NCI-H1105 (cell line): ENCODE measurements at regions not wholly inside any gene's neighbourhood (a gene's known extent, or its start where the extent isn't known, plus 50 kb on each side); places are given as distances from the start of the nearest gene placed in this dataset.

Experiments
- DNase-seq: peaks from one replicate; lab custom pipeline; 2025; lab: John Stamatoyannopoulos, UW

DNA sequence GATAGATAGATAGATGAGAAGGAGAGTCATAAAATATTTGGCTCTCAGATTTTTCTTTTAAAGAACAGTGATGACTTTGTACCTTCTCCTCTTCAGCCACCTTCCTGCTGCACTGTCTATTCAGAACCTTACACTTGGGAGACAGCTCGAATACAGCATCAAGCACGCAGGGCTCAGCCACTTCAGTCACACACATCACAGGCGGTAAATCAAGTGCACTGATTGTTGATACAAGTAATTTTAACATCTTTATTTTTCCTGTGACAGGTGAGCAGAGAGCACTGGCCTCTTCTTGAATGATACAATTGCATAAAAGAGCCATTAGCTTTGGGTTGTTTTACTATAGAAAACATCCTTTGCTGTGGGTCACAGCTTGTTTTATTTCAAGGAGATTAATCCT lies 1118.5 kb upstream of the EYS start:
- no peak for DNase-seq

DNA sequence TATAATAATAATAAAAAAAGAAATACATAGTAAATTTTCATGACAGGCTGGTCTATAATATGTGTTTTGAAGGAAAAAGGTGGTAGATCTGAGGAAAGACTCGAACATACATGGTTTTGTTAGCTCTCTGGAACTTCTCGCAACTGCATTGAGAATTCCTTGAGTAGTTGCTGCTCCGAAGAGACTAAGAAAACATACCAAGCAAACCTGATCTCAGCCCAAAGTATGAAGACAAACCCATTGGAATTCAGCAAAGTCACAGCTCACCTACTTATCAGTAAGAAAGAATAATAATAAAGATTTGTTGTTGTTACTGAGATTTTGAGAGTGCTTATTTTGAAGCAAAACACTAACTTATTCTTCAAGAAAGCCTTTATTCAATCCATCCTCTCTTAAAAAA lies 1107.1 kb upstream of the EYS start:
- no peak for DNase-seq

DNA sequence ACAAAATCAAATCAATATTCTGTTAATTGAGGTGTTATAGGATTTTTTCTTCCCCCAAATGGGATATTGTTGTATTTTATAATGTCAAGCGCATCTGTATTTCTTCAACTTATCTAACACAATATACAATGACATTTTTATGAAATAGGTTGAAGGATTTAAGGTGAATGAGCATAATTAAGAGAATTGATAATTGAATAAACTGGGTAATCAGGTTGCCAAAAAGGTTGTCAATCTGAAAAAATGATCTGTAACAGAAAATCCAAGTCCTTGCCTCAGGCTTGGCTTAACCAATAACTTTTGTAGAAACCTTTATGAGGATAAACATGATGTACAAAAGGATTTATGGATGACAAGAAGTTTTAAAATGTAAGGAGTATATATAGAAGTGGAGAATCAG lies 1101.7 kb upstream of the EYS start:
- no peak for DNase-seq

DNA sequence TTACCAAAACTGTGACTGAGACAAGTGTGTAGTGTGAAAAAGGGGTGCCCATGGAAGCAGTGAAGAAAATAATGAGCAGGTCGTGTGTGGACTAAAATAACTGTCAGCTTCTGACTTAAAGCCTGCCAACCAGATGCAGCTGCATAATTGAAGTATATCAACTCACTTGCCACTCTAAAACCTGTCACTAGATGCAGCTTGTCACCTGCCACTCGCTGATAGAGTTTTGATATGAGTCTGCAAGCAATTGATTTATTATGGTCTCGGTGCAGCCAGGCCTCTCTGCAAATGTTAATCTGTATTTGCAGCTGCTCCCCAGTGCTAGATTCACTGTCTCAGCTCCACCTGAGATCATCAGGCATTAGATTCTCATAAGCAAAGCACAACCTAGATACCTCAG lies 1090.0 kb upstream of the EYS start:
- DNase-seq, result peak; percentile 40

DNA sequence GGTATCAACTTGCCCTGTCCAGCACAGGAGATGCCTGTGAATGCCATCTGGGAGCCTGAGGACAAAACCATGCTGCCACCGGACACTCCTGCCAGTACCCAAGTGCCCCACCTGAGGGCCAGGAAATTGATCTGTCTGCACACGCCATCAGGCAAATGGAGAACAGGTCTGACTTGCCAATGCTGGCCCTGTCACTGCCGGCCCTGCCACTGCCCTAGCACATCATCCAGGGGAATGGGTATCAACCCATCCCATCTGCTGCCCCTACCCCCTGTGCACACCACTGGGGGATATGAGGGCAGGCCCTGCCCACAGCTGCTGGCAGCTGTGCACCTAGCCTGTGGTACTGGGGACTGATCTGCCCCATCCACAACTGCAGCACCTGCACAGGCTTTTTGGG lies 1081.6 kb upstream of the EYS start:
- no peak for DNase-seq

DNA sequence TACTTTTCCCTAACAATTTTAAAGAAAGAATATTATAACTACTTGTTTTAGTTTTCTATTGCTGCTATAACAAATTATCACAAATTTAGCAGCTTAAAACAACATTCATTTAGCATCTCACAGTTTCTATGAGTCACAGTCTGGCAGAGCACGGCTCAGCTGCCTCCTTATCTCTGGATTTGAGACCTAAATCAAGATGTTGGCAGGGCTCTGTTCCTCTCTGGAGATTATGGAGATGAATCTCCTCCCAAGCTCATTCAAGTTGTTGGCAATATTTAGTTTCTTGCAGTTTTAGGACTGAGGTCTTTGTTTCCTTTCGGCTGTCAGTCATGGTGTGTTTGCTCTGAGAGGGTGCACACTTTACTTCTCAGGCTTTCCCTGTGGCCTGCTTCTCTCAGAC lies 1065.8 kb upstream of the EYS start:
- no peak for DNase-seq

DNA sequence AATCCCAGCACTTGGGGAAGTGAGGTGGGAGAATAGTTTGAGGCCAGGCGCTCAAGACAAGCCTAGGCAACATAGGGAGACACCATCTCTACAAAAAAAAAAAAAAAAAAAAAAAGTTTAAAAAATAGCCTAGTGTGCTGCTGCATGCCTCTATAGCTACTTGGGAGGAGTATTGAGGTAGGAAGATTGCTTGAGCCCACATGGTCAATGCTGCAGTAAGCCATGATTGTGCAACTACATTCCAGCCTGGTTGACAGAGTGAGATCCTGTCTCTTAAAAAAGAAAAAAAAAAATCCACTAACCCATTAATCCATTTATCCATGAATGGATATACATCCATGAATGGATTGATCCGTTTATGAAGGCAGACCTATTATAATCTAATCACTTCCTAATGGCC lies 1064.6 kb upstream of the EYS start:
- no peak for DNase-seq

DNA sequence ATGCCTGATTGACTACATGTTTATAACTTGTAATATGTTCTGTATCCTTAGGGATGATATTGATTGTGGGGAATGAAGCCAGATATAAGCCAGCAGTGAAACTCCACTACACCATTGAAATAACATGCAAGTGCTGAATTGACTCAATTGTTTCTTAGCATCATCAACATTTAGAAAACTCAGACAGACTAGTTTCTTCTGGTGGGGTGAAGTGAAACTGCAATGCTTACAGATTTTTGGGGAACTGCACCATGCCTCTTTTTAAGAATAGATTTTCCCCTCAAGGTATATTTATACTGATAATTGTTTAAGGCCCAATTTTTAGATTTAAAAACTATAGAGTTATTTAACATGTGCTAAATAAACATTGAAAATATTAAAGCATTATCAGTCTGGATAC lies 1044.6 kb upstream of the EYS start:
- no peak for DNase-seq

DNA sequence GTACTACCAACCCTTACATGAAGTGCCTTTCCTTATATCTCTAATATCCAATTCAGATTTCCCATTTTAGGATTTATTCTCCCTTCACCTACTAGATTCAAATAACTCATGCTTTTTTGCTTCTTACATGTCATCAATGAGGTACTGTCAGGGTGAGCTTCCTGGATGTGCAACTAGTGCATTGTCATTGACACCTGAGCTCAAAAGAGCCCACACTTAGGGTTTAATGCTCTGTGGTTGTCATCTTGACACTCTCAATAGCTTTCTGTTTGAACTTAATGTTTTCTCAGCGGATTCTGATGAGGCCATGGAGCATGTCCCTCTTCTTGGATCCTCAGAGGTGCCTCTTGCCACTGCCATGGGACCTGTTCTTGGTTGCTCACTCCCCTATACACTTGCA lies 1033.3 kb upstream of the EYS start:
- DNase-seq, result no peak

DNA sequence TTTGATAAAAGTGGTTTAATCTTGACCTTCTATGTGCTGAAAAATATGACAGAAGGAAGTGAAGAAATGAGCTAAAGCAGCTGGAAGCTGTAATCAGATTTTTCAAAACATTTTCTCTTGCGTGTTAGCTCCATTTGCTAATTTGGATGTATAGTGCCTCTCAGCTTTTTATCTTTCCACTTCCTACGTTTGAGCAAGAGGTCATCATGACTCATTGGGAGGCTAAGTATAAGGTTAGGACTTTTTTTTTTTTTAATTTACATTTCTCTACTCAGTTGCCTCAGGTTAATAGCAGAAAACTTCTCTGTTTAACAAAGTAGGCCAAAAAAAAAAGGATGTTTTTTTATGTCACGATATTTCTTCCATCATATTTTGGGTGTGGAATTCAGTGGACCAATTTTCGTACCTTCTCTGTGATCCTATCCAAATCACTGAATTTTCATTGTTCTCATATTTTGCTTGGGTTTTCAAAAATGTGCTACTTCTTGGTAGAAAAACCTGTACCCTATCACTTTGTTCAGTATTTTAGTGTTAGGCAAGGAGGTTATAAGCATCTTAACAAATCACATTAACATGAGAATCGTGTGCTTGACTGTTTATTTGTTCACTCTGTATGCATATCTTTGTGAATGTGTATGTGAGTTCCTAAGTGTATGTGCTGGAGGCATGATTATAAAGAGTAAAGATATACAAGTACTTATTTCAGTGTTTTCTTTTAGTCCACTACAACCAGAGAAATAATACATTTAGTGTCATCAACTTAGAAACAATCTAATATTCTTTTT lies 1028.3 kb upstream of the EYS start:
- DNase-seq, result no peak

DNA sequence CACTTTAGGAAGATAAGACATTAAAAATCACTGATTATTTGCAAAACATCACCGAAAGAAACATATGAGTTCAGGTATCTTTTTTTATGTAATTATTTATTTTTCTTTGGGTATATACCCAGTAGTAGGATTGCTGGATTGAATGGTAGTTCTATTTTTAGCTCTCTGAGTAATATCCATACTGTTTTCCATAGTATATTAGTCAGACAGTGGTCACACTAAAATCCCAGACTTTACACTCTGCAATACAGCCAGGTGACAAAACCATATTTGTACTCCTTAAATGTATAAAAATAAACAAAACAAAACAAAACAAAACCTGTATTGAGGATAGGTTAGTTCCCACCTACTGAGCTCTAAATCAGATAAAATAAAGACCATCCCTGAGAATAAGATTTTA lies 1024.3 kb upstream of the EYS start:
- no peak for DNase-seq

DNA sequence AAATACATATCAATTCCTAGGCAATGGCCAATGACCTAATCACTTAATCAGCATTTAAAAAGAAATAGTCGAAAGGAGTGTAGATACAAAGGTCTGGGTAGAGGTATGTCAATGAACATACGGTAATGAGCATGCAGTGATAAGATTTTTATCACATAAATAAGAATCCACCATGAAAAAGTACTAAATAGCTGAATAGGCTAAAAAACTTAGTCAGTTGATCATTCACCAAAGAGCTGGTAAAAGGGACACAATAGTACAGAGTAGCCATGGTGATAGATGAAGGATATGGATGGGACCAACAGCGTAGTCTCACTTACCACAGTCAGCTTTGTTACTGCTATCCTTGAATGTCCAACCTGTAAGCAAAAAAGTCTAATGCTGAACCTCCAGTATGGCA lies 1018.6 kb upstream of the EYS start:
- no peak for DNase-seq

DNA sequence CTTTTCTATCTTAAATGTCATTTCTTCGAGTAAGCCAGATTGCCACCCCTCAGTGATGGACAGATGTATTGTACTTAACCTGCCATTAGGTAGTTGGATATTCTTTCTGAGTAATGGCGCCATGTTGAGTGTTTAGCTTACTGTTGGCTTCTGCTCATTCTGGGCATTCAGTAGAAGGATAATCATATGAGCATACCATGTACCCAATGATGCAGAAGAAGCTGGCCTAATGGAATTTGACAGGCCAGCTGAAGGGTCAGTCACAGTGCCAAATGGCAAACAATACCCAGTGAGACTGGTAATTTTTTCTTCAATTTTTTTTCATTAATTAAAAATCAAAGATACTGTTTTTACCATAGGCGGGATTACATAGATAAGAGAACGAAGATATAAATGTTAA lies 1010.8 kb upstream of the EYS start:
- no peak for DNase-seq

DNA sequence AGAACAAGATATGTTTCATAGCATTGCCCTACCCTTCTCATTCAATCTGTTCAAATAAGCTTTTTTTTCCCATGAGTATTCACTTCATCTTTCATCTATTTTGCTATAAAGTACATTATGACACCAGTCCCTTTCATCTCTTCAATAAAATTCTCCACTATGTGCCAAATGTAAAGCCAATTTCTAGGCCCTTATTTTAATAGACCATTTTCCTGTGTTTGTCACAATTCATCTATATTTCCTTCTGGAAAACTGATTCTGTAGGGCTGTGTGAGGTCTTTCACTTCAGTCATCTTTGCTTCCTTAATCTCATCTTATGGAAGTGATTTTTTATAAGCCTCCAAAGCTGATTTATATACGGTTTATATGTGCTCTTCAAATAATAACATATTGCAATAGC lies 992.4 kb upstream of the EYS start:
- DNase-seq, result no peak

DNA sequence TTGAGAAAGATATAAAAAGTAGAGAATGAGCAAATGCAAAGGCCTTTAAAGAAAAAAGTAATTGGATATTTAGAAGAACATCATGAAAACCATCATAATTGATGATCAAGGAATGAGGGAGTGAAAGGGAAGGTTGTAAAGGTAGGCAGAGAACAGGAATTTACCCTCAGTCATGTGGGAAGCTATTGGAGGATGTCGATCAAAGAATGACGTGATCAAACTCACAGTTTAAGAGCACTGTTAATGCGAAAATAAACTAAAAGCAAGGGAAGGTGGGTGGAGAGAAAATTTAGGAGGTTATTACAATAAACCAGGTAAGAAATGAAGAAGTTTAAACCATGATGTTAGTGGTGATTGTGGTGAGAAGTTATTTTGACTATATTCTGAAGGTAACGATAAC lies 982.6 kb upstream of the EYS start:
- no peak for DNase-seq

DNA sequence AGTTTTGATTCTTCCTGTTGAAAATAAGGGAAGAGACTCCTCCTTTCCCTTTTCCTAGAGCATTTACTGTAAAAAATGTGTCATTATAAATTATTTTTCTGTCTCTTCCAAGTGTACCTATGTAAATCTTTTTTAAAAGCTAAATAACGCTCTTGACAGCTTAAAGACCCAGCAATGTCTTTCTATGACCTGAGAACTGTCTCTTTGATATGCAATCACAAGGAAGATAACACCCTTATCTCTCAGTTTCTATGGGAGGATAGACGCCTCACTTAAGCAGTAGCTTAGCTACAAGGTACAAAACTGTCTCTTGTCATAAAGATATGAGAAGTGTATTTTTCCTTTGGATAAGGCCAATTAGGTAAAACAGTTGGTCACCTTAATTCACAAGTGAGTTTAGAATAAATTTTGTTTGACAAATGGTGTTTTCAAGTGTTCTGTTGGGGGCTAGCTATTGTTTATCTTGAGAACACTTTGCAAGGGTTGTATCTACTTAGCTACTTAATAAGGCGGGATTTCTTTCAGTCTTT lies 980.6 kb upstream of the EYS start:
- DNase-seq, result no peak

DNA sequence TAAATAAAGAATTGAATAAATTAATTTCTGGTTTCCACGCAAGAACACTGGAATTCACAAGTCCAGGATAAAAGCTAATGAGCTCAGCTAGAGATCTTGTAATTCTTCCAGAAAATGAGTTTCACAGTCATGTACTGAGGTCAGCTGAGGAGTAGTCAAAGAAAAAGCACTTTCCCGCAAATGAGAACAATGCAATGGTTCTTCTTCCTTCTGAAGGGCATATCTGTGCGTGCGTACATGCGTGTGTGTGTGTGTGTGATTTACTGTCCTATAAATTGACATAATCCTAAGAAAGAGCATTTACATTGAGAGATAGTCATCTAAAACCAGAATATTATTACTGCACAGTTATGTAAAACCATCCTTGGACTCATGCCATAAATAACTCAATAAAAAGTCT lies 968.9 kb upstream of the EYS start:
- DNase-seq, result no peak

DNA sequence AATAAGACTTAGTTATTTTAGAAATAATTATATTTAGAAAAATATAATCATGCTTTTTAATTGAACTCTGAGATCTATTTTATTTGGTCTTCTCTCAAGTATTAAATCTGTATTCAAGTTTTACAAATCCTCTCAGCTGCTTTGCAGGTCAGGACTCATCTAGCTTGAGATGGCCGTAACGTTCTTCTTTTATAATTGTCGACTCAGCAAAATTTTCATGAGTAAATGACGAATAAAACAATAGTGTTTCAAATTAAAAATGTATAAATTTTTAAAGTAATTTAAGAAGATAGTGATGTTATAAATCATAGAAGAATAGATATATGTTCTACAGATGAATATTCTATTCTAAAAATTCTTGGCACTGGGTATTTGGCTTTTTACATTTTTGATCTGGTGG lies 957.1 kb upstream of the EYS start:
- DNase-seq, result no peak

DNA sequence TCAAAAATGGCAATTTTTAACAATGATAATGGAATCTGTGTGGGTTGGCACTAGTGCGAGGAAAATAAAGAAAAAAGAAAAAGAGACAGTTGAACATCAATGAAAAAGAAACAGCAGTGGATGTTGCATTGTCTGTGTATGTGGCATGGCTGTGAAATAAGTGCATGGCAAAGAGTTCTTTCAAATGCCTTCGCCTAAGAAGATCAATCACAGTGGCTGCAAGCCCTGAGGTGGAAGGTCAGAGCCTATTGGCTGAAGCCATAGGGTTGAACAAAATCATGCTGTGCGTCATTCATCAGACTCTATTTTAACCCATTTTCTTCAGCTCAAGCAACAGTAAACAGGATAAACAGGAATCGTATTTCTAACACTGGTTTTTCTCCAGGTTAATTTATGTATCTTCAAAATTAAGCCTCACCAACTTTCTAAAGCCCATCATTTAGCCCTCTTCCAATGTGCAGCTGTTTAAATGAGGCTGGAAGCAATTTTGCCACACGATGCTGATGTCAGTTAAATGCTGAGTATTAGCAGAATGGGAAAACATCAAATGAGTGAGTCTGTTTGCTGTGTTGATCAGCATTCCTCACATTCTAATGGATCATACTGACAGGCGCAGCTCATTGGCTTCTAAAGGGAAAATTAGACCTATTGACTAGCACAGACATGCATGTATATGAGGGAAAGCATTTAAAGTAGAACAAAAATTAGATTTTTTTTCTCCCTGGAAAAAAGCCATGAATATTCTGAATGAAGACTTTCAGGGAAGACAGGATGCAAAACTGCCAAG lies 955.9 kb upstream of the EYS start:
- no peak for DNase-seq

DNA sequence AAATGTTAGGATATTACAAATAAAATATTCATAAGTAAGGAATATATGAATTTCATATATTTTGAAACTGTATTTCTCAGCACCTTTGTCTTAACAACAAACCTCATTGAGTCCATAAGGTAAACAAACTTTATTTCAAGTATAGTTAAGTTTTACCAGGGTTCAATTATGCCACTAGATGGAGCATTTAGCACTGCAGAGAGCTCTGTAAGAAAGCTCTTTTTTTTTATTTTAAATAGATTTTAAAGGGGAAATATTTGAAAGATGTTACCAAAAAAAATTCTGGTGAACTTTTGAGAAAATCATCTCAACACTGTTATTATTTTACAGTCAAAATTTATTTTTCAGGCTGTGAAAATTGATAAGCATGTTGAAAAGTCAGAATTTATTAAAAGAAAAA lies 955.2 kb upstream of the EYS start:
- peak; percentile 7 for DNase-seq

DNA sequence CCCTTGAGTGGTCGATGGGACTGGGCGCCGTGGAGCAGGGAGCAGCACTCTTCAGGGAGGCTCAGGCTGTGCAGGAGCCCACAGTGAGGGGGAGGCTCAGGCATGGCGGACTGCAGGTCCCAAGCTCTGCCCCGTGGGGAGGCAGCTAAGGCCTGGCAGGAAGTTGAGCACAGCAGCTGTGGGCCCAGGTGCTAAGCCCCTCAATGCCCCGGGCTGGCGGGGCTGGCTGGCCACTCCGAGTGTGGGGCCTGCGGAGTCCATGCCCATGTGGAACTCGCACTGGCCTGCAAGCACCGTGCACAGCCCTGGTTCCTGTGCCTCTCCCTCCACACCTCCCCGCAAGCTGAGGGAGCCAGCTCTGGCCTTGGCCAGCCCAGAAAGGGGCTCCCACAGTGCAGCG lies 948.4 kb upstream of the EYS start:
- no peak for DNase-seq

DNA sequence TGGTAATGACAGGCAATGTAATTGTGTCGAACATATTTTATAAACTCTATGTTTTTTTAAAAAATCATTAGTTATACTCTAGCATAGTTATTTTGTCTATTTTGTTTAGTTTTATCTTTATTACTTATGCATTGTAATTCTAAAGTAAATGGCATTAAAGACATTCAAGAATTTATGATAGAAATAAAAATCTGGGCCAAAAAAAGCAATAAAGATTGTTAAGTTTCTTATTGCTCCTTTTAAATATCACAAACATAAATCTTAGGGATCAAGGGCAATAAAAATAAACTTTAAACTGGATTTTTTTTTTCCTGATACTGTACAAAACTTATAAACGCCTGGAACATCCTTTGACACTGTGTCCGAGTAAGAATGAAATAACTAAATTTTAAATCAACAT lies 931.5 kb upstream of the EYS start:
- no peak for DNase-seq

DNA sequence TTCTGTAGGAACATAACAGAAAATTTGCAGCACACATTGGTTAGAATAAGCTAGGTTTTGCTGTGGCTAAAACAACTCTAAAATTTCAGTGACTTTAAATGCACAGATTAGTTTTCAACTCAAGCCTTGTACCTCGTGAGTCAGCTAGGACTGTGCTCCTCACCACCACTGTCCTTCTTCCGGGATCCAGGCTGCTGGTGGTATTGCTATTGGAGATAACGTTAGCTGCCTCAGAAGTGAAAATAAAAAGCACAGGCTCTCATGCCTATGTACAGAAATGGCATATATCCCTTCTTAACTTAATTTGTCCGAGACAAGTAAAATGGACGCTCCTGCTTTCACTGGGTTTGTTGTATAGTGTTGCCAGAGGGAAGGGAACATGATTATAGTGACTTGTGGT lies 931.1 kb upstream of the EYS start:
- no peak for DNase-seq

DNA sequence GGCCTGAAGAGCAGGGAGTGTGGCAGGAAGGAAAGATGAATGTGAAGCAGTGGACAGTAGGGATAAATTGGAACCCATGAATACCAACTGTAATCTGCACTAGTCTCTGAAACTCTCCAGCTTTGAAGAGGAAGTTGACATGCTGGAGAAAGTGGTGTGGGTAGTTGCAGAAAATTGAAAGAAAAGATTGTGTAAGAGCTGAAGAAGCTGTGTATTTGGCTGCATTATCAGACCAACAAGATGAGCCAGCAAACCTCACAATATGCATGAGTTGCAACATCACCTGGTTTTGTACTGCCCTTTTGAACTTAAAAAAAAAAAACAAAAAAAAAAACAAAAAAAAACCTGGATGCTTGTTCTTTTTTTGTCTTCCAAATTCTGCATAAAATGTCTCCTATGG lies 921.9 kb upstream of the EYS start:
- no peak for DNase-seq
